Endothelial cell (in vitro differentiated cells): ENCODE measurements at regions not wholly inside any gene's neighbourhood (a gene's known extent, or its start where the extent isn't known, plus 50 kb on each side); places are given as distances from the start of the nearest gene placed in this dataset.

Experiments
- DNase-seq: peaks from one replicate; pipeline ENCODE4 v3.0.0; 2021; ENCODE audit warnings: low spot score
- H3K27ac Mint-ChIP-seq: one replicate; pipeline ENCODE4 v1.8.0; 2021; ENCODE audit warnings: mixed read lengths, inconsistent platforms; ENCODE audit not compliant: unreplicated experiment
- H3K27me3 Mint-ChIP-seq: one replicate; pipeline ENCODE4 v1.8.0; 2021; ENCODE audit warnings: mild to moderate bottlenecking, moderate library complexity, mixed read lengths, inconsistent platforms; ENCODE audit not compliant: unreplicated experiment
- H3K36me3 Mint-ChIP-seq: one replicate; pipeline ENCODE4 v1.8.0; 2021; ENCODE audit warnings: mild to moderate bottlenecking, low read depth, mixed read lengths, inconsistent platforms; ENCODE audit not compliant: unreplicated experiment
- H3K4me1 Mint-ChIP-seq: one replicate; pipeline ENCODE4 v1.8.0; 2021; ENCODE audit warnings: mild to moderate bottlenecking, mixed read lengths, inconsistent platforms; ENCODE audit not compliant: unreplicated experiment
- H3K4me3 Mint-ChIP-seq: one replicate; pipeline ENCODE4 v1.8.0; 2021; ENCODE audit warnings: mild to moderate bottlenecking, mixed read lengths, inconsistent platforms; ENCODE audit not compliant: unreplicated experiment
- H3K9me3 Mint-ChIP-seq: one replicate; pipeline ENCODE4 v1.8.0; 2021; ENCODE audit warnings: mixed read lengths, inconsistent platforms; ENCODE audit not compliant: unreplicated experiment
- TF ChIP-seq, protein P1 (sequence below): fragments of 200-600 bp; sonication (generic); IDR thresholded peaks from one replicate; pipeline ENCODE4 v1.5.0; 2021; ENCODE audit warnings: antibody characterized with exemption; ENCODE audit not compliant: unreplicated experiment

DNA sequence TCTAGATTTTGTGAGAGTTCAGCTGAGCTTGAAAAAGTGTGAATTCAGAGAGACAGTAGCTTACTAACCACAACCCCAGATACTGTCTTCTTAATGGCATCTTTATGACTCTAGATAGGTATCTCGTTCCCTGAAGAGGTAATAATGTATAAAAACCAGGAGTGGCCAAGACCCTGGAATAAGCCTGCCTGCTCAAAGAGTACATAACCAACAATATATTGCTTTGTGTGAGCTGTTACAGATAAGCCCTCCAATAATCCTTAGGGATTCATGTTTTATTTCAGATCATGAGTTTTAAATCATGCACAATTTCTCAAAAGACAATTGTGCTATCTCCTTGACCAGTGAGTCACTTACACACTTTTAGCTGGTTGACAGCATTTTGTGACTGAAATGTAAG, 327.8 kb upstream of the ADGRB3 start:
- Mint-ChIP-seq H3K4me1 (no peaks in the 10 kb centered on the region), H3K27ac (no peak overlapping the region), H3K36me3 (no peaks in the 10 kb centered on the region), H3K9me3 (no peaks in the 10 kb centered on the region), H3K27me3 (no peaks in the 10 kb centered on the region), H3K4me3 (no peak overlapping the region)
- no peak for DNase-seq
- TF ChIP-seq, protein P1, sequence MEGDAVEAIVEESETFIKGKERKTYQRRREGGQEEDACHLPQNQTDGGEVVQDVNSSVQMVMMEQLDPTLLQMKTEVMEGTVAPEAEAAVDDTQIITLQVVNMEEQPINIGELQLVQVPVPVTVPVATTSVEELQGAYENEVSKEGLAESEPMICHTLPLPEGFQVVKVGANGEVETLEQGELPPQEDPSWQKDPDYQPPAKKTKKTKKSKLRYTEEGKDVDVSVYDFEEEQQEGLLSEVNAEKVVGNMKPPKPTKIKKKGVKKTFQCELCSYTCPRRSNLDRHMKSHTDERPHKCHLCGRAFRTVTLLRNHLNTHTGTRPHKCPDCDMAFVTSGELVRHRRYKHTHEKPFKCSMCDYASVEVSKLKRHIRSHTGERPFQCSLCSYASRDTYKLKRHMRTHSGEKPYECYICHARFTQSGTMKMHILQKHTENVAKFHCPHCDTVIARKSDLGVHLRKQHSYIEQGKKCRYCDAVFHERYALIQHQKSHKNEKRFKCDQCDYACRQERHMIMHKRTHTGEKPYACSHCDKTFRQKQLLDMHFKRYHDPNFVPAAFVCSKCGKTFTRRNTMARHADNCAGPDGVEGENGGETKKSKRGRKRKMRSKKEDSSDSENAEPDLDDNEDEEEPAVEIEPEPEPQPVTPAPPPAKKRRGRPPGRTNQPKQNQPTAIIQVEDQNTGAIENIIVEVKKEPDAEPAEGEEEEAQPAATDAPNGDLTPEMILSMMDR = no peak

DNA sequence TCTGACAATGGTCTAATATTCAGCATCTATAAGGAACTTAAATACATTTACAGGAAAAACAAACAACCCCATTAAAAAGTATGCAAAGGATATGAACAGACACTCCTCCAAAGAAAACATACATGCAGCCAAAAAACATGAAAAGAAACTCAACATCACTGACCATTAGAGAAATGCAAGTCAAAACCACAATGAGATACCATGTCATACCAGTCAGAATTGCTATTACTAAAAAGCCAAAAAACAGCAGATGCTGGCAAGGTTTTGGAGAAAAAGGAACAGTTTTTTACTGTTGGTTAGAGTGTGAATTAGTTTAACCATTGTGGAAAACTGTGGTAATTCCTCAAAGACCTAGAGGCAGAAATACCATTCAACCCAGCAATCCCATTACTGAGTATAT, 339.0 kb upstream of the ADGRB3 start:
- no peak for DNase-seq
- Mint-ChIP-seq H3K27me3 (peaks cover 2% of the 10 kb centered on the region), H3K4me1 (no peaks in the 10 kb centered on the region), H3K36me3 (no peaks in the 10 kb centered on the region), H3K9me3 (no peaks in the 10 kb centered on the region), H3K4me3 (no peak overlapping the region), H3K27ac (no peak overlapping the region)
- TF ChIP-seq, protein P1 = no peak

DNA sequence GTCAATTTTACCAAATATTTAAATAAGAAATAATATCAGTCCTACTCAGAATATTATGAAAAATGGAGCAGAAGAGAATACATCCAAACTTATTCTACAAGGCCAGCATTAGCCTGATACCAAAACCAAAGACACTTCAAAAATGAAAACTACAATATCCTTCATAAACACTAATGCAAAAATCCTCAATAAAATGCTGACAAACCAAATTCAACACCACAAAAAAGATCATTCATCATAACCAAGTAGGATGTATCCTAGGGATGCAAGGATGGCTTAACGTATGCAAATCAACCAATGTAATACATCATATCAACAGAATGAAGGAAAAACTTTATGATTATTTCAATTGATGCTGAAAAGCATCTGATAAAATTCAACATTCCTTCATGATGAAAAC, 352.4 kb upstream of the ADGRB3 start:
- Mint-ChIP-seq H3K36me3 (peaks cover 4% of the 10 kb centered on the region), H3K4me1 (no peaks in the 10 kb centered on the region), H3K27me3 (no peaks in the 10 kb centered on the region), H3K27ac (no peak overlapping the region), H3K9me3 (peaks cover 6% of the 10 kb centered on the region), H3K4me3 (no peak overlapping the region)
- TF ChIP-seq, protein P1 = no peak
- DNase-seq = no peak

DNA sequence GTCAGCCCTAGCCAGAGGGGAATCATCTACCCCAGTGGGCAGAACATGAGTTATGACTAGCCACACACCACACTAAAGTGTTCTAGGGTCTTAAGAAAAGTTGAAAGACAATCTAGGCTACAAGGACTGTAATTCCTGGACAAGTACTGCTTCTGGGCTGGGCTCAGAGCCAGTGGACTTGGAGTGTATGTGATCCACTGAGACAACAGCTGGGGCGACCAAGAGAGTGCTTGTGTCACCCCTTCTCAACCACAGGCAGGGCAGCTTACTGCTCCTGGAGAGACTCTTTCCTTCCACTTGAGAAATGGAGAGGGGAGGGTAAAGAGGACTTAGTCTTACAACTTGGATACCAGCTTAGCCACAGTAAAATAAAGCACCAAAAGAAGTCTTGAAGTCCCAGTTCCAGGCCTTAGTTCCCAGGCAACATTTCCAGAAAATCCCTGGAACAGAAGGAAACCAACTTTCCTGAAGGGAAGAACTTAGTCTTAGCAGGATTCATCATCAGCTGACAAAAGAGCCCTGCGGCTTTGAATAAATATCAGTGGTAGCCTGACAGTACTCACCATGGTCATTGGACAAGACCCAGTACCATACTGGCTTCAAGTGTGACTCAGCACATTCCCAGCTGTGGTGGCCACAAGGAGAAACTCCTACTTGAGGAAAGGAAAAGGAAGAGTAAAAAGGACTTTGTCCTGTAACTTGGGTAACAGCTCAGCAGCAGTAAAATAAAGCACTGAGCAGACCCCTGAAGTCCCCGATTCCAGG, 355.1 kb upstream of the ADGRB3 start:
- DNase-seq = no peak
- Mint-ChIP-seq H3K27me3 (no peaks in the 10 kb centered on the region), H3K36me3 (peaks cover 4% of the 10 kb centered on the region), H3K4me3 (no peak overlapping the region), H3K27ac (no peak overlapping the region), H3K9me3 (peaks cover 6% of the 10 kb centered on the region), H3K4me1 (no peaks in the 10 kb centered on the region)
- TF ChIP-seq, protein P1 = no peak

DNA sequence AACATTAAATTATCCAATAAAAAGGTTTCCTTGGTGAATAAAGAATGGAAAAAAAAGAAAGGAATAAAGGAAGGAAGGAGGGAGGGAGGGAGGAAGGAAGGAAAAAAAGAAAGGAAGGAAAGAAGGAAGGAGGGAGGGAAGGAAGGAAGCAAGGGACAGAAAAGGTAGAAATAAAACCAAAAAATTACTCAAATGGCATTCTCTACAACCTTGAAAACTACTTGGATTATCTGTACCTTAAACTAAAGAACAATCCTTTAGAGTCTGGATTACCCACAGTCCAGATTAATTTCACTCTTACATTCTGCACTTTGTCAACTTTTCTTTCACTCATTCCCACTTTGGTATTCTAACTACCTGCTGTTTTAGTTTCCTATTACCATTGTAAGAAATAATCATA, 361.8 kb upstream of the ADGRB3 start:
- Mint-ChIP-seq H3K4me1 (peaks cover 2% of the 10 kb centered on the region), H3K4me3 (no peak overlapping the region), H3K36me3 (no peaks in the 10 kb centered on the region), H3K9me3 (no peaks in the 10 kb centered on the region), H3K27ac (no peak overlapping the region), H3K27me3 (no peaks in the 10 kb centered on the region)
- TF ChIP-seq, protein P1 = no peak
- no peak for DNase-seq
